ENCODE measurements at regions not wholly inside any gene's neighbourhood (a gene's known extent, or its start where the extent isn't known, plus 50 kb on each side); places are given as distances from the start of the nearest gene placed in this dataset.

GRCh38 chr3:66923969-66924368 lies 74.1 kb upstream of the KBTBD8 start:
- TF ChIP-seq CTCF (IDR thresholded peaks at IDR 0.05): no peak
- TF ChIP-seq ZFX (IDR thresholded peaks at IDR 0.05; ENCODE audit: borderline replicate concordance): no peak
